K562 (cell line): ENCODE measurements at regions not wholly inside any gene's neighbourhood (a gene's known extent, or its start where the extent isn't known, plus 50 kb on each side); places are given as distances from the start of the nearest gene placed in this dataset.
A peak's percentile ranks its signal among the peaks of the same experiment; 100 is the strongest.

ENCODE experiments used
- ARNT ChIP-seq, 2 experiments: fragments of 450-650 bp; IDR thresholded peaks; 2 replicates each; pipeline ENCODE4 v1.6.1; 2016; ENCODE audit warnings: mild to moderate bottlenecking in 1 of 2
- BRF1 ChIP-seq: IDR thresholded peaks from 3 replicates; pipeline ENCODE4 v1.6.1; 2011; ENCODE audit warnings: borderline replicate concordance, mild to moderate bottlenecking; ENCODE audit not compliant: insufficient read length; ENCODE audit errors: extremely low read depth
- DACH1 ChIP-seq: fragments of 450-650 bp; IDR thresholded peaks from 2 replicates; pipeline ENCODE4 v1.6.1; 2018; ENCODE audit not compliant: partially characterized antibody
- EP300 ChIP-seq: IDR thresholded peaks from 2 replicates; pipeline ENCODE4 v1.6.1; 2012; ENCODE audit warnings: low read length, improper control_type of control experiment
- HCFC1 ChIP-seq: IDR thresholded peaks from 2 replicates; pipeline ENCODE4 v1.6.1; 2012; ENCODE audit warnings: low read depth, low read length, improper control_type of control experiment
- JUN ChIP-seq, 2 experiments: sonication (generic) in 1 of 2; formaldehyde crosslinking in 1 of 2; IDR thresholded peaks; 2 replicates each; pipeline versions ENCODE4 v1.6.1 to v1.8.0; 2012 to 2022; ENCODE audit warnings: borderline replicate concordance in 2 of 2, mild to moderate bottlenecking in 2 of 2, improper control_type of control experiment in 1 of 2, low read depth in 1 of 2, low read length in 1 of 2, missing genetic modification reagents in 1 of 2
- MAZ ChIP-seq, 2 experiments: fragments of 450-650 bp in 1 of 2; sonication (generic) in 1 of 2; formaldehyde crosslinking; IDR thresholded peaks in 1 of 2; conservative IDR thresholded peaks in 1 of 2; 2 replicates each; pipeline versions ENCODE4 v1.4.0 to v1.5.0; 2020; ENCODE audit warnings: mild to moderate bottlenecking in 1 of 2, missing genetic modification reagents in 1 of 2
- NCOA4 ChIP-seq: fragments of 450-650 bp; IDR thresholded peaks from 2 replicates; pipeline ENCODE4 v1.6.1; 2018; ENCODE audit warnings: mild to moderate bottlenecking; ENCODE audit not compliant: partially characterized antibody
- NRF1 ChIP-seq, 2 experiments: fragments of 450-650 bp; IDR thresholded peaks in 1 of 2; conservative IDR thresholded peaks in 1 of 2; 2 replicates each; pipeline ENCODE4 v1.6.1; 2014; ENCODE audit warnings: mild to moderate bottlenecking in 2 of 2
- POLR3G ChIP-seq: IDR thresholded peaks from 2 replicates; pipeline ENCODE4 v1.6.1; 2011; ENCODE audit not compliant: insufficient read length, insufficient replicate concordance; ENCODE audit errors: extremely low read depth
- RUNX1 ChIP-seq: sonication (generic); IDR thresholded peaks from 2 replicates; pipeline ENCODE4 v1.6.1; 2016; ENCODE audit warnings: antibody characterized with exemption, low read depth
- SAFB2 ChIP-seq: fragments of 200-400 bp; formaldehyde crosslinking; IDR thresholded peaks from 2 replicates; pipeline ENCODE4 v1.6.1; 2018; ENCODE audit warnings: borderline replicate concordance, low read length, low read depth, moderate library complexity; ENCODE audit not compliant: severe bottlenecking
- SRSF9 ChIP-seq: fragments of 200-400 bp; formaldehyde crosslinking; IDR thresholded peaks from 2 replicates; pipeline ENCODE4 v1.6.1; 2017; ENCODE audit warnings: low read depth, low read length, borderline replicate concordance
- ZFP1 ChIP-seq: fragments of 450-650 bp; formaldehyde crosslinking; IDR thresholded peaks from 2 replicates; pipeline ENCODE4 v1.4.0; 2020; ENCODE audit warnings: mild to moderate bottlenecking, mixed read lengths
- TF ChIP-seq, protein P1 (sequence below): sonication (generic); formaldehyde crosslinking; IDR thresholded peaks from 2 replicates; pipeline ENCODE4 v1.8.0; 2023; ENCODE audit warnings: mild to moderate bottlenecking, missing genetic modification reagents
- TF ChIP-seq, protein P2 (sequence below): IDR thresholded peaks from 2 replicates; pipeline ENCODE4 v1.6.1; 2016; ENCODE audit warnings: missing genetic modification characterization, missing compliant biosample characterization
- TF ChIP-seq, protein P3 (sequence below): fragments of 250-450 bp; sonication (Bioruptor Pico); IDR thresholded peaks from 2 replicates; pipeline ENCODE4 v1.4.0; 2020
- TF ChIP-seq, protein P4 (sequence below): IDR thresholded peaks from 2 replicates; pipeline ENCODE4 v1.6.1; 2011; ENCODE audit warnings: borderline replicate concordance, low read depth, mild to moderate bottlenecking, moderate library complexity, low read length; ENCODE audit not compliant: insufficient read depth, poor library complexity, severe bottlenecking
- TF ChIP-seq, protein P5 (sequence below): sonication (generic); formaldehyde crosslinking; IDR thresholded peaks from 2 replicates; pipeline ENCODE4 v1.8.1; 2023; ENCODE audit warnings: mild to moderate bottlenecking, missing genetic modification reagents

DNA sequence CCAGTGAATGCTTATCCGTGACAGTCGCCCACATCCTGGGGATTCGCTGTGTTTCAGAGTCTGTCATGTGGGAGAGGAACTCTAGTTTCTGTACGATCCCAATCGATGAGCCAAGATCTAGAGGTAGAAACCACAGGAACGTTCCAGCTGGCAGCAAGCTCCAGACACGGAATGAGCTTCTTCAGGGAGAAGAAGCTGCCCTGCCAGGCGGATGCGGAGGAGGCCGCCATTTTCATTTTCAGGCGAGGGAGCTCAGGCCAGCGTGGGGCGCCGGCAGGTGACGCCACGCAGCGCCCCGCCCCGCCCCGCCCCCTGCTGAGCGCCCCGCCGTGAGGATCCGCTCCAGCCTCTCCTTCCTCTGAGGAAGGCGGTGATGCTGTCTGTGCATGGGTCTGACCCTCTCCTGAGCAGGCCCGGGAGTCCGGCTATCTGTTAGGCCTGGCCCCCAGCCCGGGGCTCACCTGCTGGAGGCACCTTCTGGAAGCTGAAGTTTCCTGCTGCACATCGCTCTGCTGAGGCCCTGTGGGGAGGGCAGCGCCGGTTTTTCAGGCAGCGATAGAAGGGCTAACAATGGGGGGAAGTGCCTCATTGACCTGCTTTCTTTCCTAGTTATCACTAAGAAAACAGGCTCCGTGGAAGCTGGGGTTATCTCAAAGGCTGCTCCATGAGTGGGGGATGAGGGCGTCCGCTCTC, 147.5 kb downstream of the ERMARD start (continued):
- TF ChIP-seq, protein P1, sequence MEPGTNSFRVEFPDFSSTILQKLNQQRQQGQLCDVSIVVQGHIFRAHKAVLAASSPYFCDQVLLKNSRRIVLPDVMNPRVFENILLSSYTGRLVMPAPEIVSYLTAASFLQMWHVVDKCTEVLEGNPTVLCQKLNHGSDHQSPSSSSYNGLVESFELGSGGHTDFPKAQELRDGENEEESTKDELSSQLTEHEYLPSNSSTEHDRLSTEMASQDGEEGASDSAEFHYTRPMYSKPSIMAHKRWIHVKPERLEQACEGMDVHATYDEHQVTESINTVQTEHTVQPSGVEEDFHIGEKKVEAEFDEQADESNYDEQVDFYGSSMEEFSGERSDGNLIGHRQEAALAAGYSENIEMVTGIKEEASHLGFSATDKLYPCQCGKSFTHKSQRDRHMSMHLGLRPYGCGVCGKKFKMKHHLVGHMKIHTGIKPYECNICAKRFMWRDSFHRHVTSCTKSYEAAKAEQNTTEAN (CRISPR knock-in tag): no peak
- TF ChIP-seq BRF1 (no peak), EP300 (no peak), SRSF9 (no peak), ARNT (IDR thresholded peaks at IDR 0.05) (no peak), JUN (IDR thresholded peaks at IDR 0.05; ENCODE audit: borderline replicate concordance, low read depth, low read length) (no peak), JUN (CRISPR knock-in tag; IDR thresholded peaks at IDR 0.05; ENCODE audit: borderline replicate concordance) (no peak), MAZ (CRISPR knock-in tag; conservative IDR thresholded peaks at IDR 0.05 in 1 of 2, IDR thresholded peaks at IDR 0.05 in 1 of 2) (peak; percentile 40 to 58; a peak in 3 of 4 replicates), SAFB2 (no peak), DACH1 (no peak), NRF1 (conservative IDR thresholded peaks at IDR 0.05 in 1 of 2, IDR thresholded peaks at IDR 0.05 in 1 of 2) (peak in 1 of 2 experiments; percentile 19; a peak in 1 of 4 replicates), NCOA4 (no peak), HCFC1 (0 out of 2 replicates have a peak, but pooled peaks have one; percentile 17), POLR3G (no peak), RUNX1 (no peak), ZFP1 (CRISPR knock-in tag) (no peak)
- TF ChIP-seq, protein P2, sequence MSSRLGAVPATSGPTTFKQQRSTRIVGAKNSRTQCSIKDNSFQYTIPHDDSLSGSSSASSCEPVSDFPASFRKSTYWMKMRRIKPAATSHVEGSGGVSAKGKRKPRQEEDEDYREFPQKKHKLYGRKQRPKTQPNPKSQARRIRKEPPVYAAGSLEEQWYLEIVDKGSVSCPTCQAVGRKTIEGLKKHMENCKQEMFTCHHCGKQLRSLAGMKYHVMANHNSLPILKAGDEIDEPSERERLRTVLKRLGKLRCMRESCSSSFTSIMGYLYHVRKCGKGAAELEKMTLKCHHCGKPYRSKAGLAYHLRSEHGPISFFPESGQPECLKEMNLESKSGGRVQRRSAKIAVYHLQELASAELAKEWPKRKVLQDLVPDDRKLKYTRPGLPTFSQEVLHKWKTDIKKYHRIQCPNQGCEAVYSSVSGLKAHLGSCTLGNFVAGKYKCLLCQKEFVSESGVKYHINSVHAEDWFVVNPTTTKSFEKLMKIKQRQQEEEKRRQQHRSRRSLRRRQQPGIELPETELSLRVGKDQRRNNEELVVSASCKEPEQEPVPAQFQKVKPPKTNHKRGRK: no peak
- TF ChIP-seq, protein P3, sequence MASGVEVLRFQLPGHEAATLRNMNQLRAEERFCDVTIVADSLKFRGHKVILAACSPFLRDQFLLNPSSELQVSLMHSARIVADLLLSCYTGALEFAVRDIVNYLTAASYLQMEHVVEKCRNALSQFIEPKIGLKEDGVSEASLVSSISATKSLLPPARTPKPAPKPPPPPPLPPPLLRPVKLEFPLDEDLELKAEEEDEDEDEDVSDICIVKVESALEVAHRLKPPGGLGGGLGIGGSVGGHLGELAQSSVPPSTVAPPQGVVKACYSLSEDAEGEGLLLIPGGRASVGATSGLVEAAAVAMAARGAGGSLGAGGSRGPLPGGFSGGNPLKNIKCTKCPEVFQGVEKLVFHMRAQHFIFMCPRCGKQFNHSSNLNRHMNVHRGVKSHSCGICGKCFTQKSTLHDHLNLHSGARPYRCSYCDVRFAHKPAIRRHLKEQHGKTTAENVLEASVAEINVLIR (CRISPR knock-in tag): peak; percentile 35; the same call in 1 of the 2 replicates
- TF ChIP-seq, protein P4, sequence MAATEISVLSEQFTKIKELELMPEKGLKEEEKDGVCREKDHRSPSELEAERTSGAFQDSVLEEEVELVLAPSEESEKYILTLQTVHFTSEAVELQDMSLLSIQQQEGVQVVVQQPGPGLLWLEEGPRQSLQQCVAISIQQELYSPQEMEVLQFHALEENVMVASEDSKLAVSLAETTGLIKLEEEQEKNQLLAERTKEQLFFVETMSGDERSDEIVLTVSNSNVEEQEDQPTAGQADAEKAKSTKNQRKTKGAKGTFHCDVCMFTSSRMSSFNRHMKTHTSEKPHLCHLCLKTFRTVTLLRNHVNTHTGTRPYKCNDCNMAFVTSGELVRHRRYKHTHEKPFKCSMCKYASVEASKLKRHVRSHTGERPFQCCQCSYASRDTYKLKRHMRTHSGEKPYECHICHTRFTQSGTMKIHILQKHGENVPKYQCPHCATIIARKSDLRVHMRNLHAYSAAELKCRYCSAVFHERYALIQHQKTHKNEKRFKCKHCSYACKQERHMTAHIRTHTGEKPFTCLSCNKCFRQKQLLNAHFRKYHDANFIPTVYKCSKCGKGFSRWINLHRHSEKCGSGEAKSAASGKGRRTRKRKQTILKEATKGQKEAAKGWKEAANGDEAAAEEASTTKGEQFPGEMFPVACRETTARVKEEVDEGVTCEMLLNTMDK: peak; percentile 15
- TF ChIP-seq, protein P5, sequence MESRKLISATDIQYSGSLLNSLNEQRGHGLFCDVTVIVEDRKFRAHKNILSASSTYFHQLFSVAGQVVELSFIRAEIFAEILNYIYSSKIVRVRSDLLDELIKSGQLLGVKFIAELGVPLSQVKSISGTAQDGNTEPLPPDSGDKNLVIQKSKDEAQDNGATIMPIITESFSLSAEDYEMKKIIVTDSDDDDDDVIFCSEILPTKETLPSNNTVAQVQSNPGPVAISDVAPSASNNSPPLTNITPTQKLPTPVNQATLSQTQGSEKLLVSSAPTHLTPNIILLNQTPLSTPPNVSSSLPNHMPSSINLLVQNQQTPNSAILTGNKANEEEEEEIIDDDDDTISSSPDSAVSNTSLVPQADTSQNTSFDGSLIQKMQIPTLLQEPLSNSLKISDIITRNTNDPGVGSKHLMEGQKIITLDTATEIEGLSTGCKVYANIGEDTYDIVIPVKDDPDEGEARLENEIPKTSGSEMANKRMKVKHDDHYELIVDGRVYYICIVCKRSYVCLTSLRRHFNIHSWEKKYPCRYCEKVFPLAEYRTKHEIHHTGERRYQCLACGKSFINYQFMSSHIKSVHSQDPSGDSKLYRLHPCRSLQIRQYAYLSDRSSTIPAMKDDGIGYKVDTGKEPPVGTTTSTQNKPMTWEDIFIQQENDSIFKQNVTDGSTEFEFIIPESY (CRISPR knock-in tag): no peak
